ENCODE measurements at regions not wholly inside any gene's neighbourhood (a gene's known extent, or its start where the extent isn't known, plus 50 kb on each side); places are given as distances from the start of the nearest gene placed in this dataset.
"Not testable (repeated sequence)": the region's sequence is repeated elsewhere in the genome, so short reads cannot be mapped to it uniquely, and the experiment has no call there.

DNA sequence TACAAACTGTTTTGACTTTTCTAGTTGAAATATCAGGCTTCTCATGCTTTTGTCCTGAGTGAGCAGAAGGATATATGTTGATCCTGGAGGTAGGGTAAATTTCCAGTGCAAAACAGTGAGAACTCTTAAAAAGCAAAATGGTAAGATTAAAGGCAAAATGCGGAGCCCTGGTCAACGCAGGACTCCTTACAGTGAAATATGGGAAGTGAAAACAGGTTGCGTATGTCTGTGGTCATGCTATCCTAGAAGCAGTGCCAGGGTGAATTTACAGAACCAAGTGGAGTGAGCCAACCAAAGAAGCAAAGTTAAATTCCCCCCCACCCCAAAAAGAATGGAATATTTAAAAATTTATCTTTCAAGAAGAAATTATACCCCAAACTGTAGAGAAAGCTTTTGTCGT is 256.4 kb downstream of the NR2F2 start:
- DNase-seq, result no peak

DNA sequence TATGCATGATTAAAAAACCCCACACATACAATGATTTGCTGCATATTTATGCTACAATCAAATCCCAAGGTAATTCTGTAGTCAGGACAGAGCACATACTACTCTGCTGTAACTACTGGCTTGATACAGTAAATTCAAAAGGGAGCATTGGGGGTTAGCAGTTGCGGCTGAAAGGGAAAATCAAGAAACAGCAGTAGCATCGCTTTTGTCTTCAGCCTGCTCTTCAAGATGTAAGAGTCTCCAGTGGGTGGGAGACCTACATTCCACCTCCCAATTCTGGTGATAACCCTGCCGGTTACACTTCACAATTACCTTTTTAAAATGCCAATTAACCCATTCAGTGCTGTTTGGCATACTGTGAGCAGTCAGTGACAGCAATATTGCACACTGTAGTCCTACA is 259.4 kb downstream of the NR2F2 start:
- DNase-seq, result no peak

DNA sequence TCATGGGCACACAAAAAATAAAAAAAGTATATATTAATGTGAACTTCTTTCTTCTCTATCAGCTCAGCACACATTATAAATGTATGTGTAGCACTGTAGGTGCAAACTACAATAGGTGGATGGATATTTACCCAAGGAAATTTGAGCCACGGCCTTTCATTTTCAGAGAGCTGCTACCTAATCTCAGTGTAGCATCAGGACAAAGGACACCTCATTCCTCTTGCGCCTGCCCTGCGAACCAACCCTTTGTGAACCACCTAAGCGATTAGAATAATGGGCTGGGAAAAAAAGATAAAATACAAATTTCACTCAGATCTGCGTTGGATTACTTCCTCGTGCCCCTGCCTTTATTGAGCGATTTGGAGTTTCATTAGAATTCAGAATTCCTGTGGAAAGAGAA is 263.2 kb downstream of the NR2F2 start:
- DNase-seq, result no peak

DNA sequence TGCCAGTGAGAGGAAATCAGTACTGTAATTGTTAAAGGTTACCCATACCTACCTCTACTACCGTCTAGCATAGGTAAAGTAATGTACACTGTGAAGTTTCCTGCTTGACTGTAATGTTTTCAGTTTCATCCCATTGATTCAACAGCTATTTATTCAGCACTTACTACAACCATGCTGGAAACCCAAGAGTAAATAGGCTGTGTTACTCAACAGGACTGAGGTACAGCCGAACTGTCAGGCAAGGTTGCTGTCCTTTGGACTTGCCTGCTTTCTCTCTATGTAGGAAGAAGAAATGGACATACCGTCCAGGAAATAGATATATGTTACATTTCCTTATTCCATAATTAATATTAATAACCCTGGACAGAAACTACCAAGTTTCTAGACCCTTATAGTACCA is 265.5 kb downstream of the NR2F2 start:
- DNase-seq, result no peak

DNA sequence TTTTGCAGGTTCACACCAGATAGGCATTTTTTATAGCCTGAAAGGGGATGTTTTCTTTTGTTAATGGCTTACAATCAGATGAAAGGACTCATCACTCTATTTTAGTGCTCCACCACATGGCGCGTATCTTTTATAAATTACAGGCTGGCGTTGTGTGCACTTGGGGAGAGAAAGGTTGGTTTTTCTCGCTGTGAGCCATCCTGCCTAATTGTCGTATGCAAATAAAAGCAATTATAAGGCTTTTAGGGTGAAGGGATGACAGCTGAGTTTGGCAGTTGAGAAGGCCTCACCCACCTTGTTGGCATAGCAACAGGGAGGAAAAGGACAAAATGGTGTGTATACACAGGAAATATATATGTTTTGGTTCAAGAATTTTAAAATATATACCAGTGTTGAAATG is 268.0 kb downstream of the NR2F2 start:
- DNase-seq, result no peak

DNA sequence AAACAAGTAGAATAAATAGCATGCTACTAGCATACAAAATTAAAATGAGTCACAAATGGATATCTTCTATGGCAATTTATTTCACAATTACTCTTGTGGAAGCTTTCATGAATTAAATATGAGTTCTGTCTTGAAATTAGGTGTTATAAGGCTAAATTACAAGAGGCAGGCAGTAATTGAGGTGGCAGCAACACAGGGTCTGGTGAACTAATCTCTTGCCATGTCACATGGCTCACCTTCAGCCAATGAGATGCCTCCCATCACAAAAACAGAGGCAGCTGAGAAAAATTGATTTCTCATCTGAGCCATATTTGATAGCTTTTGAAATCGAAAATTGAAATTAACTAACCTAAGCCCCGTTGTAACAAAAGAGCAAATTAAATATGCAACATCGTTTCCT is 268.8 kb downstream of the NR2F2 start:
- DNase-seq, result no peak

DNA sequence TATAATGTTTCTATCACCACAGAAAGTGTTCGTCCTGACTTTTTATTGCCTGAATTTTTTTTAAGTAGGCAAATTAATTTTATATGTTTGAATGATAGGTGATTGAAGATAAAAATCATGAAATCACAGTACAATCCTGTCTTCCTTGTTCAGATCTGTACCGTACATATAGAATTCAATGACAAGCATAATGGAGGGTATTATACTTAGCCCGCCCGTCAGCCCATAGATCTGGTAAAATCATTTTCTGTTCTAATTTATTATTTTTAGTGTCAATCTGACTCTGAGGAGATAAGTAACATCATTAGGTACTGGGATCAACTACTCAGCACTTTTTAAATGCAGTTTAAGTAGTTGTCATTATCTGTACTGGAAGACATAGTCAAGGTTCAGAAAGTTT is 269.9 kb downstream of the NR2F2 start:
- DNase-seq, result no peak

DNA sequence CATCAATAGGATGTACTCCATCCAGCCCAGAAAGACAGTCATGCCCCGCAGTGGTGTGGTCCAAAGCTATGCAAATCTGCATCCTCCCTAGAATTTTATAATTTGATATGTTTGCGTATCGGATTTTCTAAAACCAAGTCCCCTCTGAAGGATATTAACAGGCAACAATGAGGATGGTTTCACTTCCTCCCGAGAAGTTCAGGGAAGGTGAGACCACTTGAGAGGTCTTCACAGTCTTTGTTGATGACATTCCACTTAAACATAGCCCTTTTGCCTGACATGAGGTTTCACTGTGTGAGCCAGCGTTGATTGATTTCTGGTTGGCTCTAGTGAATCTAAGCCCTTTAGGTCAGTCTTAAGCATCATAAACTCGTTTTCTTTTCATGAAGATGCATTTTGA is 276.1 kb downstream of the NR2F2 start:
- DNase-seq, result no peak

DNA sequence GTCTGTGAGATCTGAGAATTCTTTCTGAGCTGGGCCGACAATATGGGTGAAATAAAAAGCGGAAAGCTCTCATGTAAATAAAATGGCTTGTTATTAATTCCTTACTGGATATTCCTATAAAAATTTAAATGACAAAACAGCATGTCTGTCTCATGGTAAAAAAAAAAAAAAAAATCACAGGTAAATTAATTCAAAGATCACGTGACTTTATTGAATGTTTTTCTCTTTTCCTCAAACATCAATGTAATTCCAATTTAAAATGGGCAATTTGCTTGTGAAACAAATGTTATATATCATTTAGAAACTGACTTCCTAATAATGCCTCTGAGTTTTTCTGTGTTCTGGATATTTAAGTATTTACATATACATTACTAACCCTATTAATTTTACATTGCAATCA is 280.3 kb downstream of the NR2F2 start:
- no peak for DNase-seq

DNA sequence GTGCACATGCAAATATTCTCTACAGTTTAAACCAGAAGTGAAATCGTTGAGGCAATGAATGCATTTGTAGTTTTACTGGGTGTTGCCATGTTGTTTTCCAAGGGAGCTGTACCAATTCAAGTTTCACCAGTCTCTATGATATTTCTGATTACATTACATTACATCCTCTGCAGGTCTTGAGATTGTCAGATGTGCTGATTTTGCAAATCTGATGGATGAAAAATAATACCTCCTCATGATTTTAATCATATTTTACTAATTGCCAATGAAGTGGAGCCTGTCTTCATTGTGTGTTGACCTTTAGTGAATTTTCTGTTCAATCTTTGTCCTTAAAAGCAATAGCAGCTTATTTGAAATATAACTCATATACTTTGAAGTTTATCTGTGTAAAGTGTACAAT is 282.4 kb downstream of the NR2F2 start:
- no peak for DNase-seq

DNA sequence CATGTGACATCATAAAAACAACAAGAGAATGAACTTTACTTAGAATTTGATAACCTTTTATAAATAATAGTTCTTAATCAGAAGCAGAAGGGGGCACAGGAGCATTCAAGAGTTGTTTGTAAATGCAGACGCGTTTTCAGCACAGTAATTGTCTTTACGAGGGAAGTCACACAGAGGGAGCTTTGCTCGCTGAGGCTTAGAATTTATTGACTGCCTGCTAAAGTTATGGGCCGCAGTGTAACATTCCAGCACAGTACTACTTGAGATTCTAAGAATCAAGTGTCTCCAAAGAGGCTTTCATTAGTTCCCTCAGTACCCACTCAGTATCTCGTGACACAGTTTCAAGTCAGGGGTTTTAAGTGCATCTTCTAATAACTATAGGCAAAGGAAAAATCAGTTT is 288.7 kb downstream of the NR2F2 start:
- no peak for DNase-seq

DNA sequence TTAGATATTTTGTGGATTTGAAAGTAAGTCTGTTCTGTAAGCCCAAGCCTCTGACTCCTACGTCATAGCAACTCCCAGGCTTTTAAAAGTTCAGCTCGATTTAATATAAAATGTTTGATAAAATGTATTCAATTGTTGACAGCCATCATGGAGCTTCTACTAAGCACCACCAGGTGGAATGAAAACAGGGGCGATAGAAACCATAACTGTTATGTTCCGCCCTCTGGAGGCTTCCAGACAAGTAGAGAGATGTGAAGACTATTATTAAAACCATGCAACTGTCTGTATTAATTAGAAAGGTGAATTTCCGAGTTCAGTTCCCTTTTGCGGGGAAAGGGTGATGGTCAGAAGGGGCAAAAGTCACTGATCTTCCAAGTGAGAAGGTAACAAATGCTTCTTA is 292.2 kb downstream of the NR2F2 start:
- DNase-seq, result no peak

DNA sequence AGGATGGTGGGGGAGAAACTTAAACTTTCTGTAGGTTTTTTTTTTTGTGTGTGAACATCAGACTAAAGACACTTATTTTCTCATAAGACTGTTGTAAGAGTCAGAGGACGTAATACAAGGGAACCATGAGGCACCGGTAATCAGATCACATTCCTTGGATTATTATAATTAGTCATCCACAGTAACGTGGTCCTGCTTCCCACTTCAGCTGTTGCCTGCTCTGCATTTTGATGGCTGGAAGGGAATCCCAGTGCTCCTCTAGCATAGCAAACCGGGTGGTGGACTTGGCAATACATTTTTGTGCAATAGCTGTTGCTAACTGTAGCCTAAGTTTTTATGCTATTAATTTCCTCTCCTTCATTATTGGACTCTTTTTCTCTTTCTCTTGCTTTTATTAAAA is 294.8 kb downstream of the NR2F2 start:
- no peak for DNase-seq

DNA sequence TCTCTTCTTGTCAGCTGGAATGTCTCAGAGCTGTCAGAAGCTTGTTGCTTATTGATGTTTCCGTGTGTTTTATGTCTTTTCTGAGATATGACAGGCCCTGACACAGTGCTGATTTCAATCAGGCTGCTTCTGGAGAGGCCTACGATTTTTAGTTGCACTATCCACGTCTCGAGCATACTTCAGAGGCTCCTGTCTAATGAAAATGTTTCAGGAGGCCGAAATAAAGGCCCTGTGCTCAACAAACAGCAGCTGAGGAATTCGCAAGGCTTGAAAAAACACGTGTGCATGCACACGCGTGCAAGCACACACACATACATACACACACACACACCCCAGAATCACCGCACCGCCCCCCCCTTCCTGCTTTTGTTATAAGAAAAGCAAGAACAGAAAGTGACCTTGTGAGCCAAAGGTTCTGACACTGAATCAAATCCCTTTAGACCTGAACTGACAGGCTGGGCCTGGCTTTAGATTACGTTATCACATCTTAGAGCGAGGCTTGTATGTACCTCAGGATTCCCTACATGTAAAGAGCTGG is 296.6 kb downstream of the NR2F2 start:
- DNase-seq, result no peak

DNA sequence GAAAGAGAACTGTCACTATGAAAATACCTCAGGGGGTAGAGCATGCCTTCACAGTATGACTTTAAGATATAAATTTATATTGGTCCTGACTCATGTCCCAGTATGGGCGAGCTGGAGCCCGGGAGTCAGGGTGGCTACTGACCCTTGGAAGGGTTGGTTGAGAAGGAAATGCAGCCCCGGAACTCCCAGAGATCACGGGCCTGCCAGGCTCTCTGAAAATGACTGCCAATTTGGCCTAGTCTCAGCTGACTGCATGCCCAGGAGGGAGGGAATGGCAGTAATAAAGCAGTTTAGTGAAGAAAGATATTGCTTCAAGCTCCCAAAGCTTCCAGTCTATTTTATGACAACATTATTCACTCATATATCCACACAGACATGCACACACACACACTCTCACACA is 299.0 kb downstream of the NR2F2 start:
- DNase-seq, result no peak

DNA sequence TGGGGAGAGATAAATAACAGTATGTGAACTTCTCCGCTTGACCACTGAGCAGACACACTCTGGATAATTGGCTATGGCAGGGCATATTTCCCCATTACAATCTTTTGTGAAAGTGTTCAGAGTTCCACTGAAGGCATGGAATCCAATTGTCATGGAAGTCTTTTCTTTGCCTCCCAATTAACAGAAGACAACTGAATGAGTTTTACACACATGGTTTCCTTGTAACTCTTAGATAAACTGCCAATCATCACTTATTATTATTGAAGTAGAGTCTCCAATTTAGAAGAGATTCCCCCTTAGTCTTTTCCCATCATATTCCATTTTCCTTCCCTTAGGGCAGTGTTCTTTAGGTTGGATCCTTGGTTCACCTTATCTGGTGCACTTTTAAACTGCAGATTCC is 308.3 kb downstream of the NR2F2 start:
- no peak for DNase-seq

DNA sequence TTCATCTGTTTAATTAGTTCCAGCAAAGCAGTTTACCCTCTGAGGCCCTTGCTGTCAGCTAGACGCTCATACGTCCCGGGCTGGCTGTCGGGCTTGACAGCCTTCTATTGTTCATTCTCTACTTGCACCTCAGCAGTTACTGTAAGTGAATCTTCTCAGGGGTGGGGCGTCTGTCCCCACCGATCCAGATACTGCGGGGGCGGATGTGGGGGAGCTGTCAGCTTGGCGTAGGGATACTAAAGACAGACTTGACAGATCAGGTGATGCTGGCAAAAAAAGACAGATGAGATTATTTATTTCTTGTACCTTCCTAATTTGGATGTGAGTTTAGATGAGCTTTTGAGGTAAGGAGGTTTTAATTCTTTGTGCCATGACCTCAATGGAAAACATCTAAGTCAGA is 315.3 kb downstream of the NR2F2 start:
- no peak for DNase-seq

DNA sequence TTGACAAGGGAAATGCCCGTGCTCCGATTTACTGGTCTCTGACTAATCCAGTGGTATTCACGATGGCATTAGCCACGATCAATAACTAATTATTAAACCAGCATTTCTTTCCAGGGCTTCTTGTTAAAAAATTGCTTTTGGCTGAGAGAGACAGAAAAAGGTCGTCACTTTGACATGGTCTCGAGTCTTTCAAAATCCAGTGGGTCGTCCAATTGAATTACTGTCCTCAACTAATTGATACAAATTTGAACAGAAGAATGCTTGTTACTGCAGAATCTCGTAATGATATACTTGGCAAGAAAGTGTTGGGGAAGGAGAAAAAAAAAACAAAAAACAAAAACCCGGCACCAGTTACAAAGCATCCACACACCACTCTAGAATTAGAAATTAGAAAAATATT is 318.4 kb downstream of the NR2F2 start:
- no peak for DNase-seq

DNA sequence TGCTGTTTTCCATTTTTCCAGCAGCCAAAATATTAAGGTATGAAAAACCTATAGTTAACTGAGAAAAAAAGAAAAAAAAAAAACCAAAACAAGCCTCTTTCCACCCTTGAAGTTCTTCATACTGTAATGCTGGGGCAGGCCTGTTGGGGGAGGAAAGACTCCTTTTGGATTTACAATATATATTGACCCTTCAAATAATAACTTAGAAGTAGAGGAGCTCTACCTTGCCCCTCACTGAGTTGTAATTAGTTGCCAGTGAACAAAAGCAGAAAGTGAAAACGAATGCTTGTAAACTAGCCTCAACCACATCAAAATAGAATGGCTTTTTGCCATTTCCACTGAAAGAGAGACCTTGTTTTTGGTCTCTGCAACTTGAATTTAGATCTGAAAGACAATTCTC is 326.6 kb downstream of the NR2F2 start:
- no peak for DNase-seq

DNA sequence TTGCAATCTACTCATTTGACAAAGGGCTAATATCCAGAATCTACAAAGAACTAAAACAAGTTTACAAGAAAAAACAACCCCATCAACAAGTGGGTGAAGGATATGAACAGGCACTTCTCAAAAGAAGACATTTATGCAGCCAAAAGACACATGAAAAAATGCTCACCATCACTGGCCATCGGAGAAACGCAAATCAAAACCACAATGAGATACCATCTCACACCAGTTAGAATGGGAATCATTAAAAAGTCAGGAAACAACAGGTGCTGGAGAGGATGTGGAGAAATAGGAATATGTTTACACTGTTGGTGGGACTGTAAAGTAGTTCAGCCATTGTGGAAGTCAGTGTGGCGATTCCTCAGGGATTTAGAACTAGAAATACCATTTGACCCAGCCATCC is 336.5 kb downstream of the NR2F2 start:
- DNase-seq, result not testable (repeated sequence)

DNA sequence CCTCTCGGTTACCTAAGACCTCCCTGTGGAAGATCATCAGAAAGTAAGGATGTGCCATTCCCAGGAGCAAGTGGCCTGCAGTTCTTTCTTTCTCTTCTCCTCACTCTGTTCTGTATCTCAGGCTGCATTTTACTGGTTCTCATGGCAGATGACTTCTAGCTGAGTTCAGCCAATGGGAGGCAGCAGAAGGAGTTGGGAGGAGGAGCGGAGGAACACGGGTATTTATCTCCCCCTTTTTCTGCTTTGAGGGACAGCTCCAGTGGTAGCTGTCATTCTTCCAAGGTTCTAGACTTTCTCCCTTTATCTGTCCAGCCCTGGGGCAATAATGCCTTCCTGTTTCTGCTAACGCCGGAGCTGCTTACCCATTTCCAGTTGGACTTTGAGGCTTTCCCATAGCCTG is 339.9 kb downstream of the NR2F2 start:
- no peak for DNase-seq

DNA sequence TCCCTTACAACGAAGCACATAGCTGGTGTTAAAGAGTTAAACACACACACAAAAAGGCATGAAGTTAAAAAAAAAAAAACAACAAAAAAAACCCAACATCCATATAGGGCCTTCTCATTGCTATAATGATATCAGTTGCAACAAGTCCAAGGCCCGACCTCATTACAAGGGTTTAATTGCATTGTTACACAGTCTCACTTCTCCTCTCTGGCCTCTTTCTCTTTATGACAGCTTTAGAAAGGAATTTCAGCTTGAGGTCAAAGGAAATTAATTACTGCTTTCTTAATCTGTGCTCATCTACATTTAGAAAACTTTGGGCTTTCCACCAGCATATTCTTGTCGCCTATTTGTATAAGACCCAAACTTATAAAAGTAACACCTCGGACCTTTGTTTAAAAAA is 342.1 kb downstream of the NR2F2 start:
- DNase-seq, result no peak

DNA sequence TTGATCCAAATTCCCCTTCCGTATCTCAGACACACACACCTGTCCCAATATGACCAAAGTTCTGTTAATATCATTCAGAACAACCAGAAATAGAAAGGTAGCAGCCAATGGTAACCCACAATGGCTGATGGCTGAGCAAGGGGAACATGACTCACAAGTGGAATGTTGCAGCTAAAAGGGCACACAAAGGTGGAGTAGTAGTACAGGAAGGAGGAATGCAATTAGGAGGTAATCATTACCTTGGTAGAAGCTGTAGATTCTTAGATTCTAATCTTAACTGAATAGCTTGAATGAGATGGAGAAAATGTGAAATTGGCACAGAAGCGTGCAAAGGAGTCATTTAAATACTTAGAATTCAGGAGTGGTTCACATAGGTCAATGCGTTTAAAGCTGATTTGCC is 347.9 kb downstream of the NR2F2 start:
- DNase-seq, result no peak

DNA sequence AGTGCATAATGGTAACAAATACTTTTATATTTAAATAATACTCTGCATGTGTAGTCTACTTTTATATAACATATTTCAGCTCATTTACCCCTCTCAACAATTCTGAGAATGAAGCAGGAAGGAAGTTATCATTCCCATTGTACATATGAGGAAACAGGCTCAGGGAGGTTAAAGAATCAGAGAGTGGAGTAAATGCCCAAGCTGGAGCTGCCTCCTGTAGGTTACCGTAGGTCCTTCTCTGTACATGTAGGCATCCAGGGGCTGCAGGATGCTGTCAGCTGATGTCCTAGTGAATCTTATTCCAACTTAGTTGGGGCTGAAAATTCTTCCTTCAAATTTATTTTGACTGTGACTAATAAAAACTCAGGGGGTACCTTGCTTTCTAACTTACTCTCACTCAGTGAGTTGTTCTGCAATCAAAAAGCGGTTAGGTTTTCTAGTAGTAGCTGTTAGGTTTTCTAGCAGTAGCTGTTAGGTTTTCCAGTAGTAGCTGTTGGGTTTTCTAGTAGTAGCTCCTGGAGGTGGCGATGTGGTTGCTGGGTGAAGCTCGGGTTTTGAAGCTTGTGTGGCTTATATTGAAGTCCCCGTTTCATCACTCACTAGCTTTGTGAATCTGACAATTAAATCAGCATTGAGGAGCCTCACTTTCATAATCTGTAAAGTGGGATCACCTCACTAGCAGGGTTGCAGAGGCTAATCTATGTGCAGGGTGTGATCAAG is 357.0 kb downstream of the NR2F2 start:
- no peak for DNase-seq

DNA sequence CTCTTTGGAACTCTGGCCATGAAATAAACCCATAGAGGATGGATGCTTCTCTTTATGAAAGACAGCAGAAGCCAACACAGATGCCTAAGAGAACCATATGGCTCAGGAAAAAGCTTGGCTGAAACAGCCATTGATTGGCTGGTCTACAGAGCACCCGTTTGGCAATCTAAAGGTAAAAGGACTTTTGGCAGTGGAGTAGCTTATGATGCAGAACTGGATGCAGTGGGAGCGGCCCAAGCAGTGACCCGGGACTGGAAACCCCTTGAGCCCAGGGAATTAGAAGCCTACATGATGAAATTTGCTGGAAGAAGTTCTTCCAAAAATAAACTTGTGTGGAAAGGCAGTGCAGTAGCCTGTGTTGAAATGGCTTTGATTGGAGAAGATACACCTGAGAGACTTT is 360.2 kb downstream of the NR2F2 start:
- no peak for DNase-seq
